RWPE2 (cell line): ENCODE measurements at regions not wholly inside any gene's neighbourhood (a gene's known extent, or its start where the extent isn't known, plus 50 kb on each side); places are given as distances from the start of the nearest gene placed in this dataset.

Experiments
- ATAC-seq: fragments of 200-7000 bp; cut with Tn5 transposase; 3 replicates; pipeline ENCODE4 v1.9.1; 2021; ENCODE audit warnings: low read depth
- DNase-seq: peaks from one replicate; pipeline ENCODE4 v3.0.0-alpha.2; 2020; ENCODE audit warnings: low spot score
- H3K27ac ChIP-seq: fragments of 450-650 bp; 2 replicates; pipeline ENCODE4 v1.5.1; 2017; ENCODE audit warnings: mild to moderate bottlenecking; ENCODE audit not compliant: poor library complexity, severe bottlenecking
- H3K27me3 ChIP-seq: fragments of 250-450 bp; sonication (Bioruptor Pico); 2 replicates; pipeline ENCODE4 v1.5.1; 2021; ENCODE audit warnings: mild to moderate bottlenecking, moderate library complexity; ENCODE audit not compliant: insufficient read depth, poor library complexity, severe bottlenecking
- H3K36me3 ChIP-seq: fragments of 250-450 bp; sonication (Bioruptor Pico); 2 replicates; pipeline ENCODE4 v1.5.1; 2020; ENCODE audit warnings: low read depth, mild to moderate bottlenecking, moderate library complexity
- H3K4me1 ChIP-seq: fragments of 250-450 bp; sonication (Bioruptor Pico); 2 replicates; pipeline ENCODE4 v1.5.1; 2021; ENCODE audit warnings: mild to moderate bottlenecking, moderate library complexity; ENCODE audit not compliant: insufficient read depth, poor library complexity, severe bottlenecking
- H3K4me3 ChIP-seq: fragments of 250-450 bp; sonication (Bioruptor Pico); 2 replicates; pipeline ENCODE4 v1.5.1; 2021; ENCODE audit warnings: mild to moderate bottlenecking, moderate library complexity; ENCODE audit not compliant: severe bottlenecking
- H3K9me3 ChIP-seq: fragments of 250-450 bp; sonication (Bioruptor Pico); 2 replicates; pipeline ENCODE4 v1.5.1; 2021; ENCODE audit warnings: mild to moderate bottlenecking, moderate library complexity; ENCODE audit not compliant: severe bottlenecking
- CTCF ChIP-seq: fragments of 450-650 bp; IDR thresholded peaks from one replicate; pipeline ENCODE4 v1.5.1; 2017; ENCODE audit warnings: mild to moderate bottlenecking, moderate library complexity; ENCODE audit not compliant: poor library complexity, severe bottlenecking

GRCh38 chr7:21215307-21215706 lies 212.6 kb upstream of the SP4 start:
- H3K36me3 ChIP-seq = no peaks in the 10 kb centered on the region
- H3K9me3 ChIP-seq = no peaks in the 10 kb centered on the region
- H3K4me3 ChIP-seq = no peak overlapping the region
- no peak for ATAC-seq
- H3K27ac ChIP-seq = no peak overlapping the region
- H3K27me3 ChIP-seq = no peaks in the 10 kb centered on the region
- H3K4me1 ChIP-seq = no peaks in the 10 kb centered on the region
- no peak for TF ChIP-seq CTCF
- DNase-seq = no peak

- Histone ChIP-seq H3K27ac (no peak overlapping the region), H3K4me1 (no peaks in the 10 kb centered on the region), H3K27me3 (no peaks in the 10 kb centered on the region), H3K36me3 (no peaks in the 10 kb centered on the region), H3K9me3 (no peaks in the 10 kb centered on the region), H3K4me3 (no peak overlapping the region)
- TF ChIP-seq CTCF = no peak
- DNase-seq (no peak), ATAC-seq (no peak)
These were observed 210.5 kb upstream of the SP4 start for GRCh38 chr7:21217365-21217764.

GRCh38 chr7:21218155-21218554 lies 209.7 kb upstream of the SP4 start:
- DNase-seq (no peak), ATAC-seq (no peak)
- no peaks in the 10 kb centered on the region for H3K27me3 ChIP-seq
- no peak for TF ChIP-seq CTCF
- H3K9me3 ChIP-seq = no peaks in the 10 kb centered on the region
- H3K27ac ChIP-seq = no peak overlapping the region
- no peak overlapping the region for H3K4me3 ChIP-seq
- no peaks in the 10 kb centered on the region for H3K4me1 ChIP-seq
- no peaks in the 10 kb centered on the region for H3K36me3 ChIP-seq

- Histone ChIP-seq H3K27ac (no peak overlapping the region), H3K4me3 (no peak overlapping the region), H3K27me3 (no peaks in the 10 kb centered on the region), H3K9me3 (no peaks in the 10 kb centered on the region), H3K36me3 (no peaks in the 10 kb centered on the region), H3K4me1 (no peaks in the 10 kb centered on the region)
- no peak for DNase-seq
- no peak for ATAC-seq
- TF ChIP-seq CTCF = no peak
These were observed 206.8 kb upstream of the SP4 start for GRCh38 chr7:21221130-21221529.

GRCh38 chr7:21238400-21239116 lies 189.3 kb upstream of the SP4 start:
- no peak for TF ChIP-seq CTCF
- Histone ChIP-seq H3K27ac (no peak overlapping the region), H3K27me3 (no peaks in the 10 kb centered on the region), H3K9me3 (no peaks in the 10 kb centered on the region), H3K4me3 (no peak overlapping the region), H3K4me1 (no peaks in the 10 kb centered on the region), H3K36me3 (no peaks in the 10 kb centered on the region)
- DNase-seq (no peak), ATAC-seq (no peak)
